Effector memory CD8-positive, alpha-beta T cell (primary cell): ENCODE measurements at regions not wholly inside any gene's neighbourhood (a gene's known extent, or its start where the extent isn't known, plus 50 kb on each side); places are given as distances from the start of the nearest gene placed in this dataset.
A peak's percentile ranks its signal among the peaks of the same experiment; 100 is the strongest.

Source experiments
- ATAC-seq: fragments of 150-1000 bp; cut with Tn5 transposase; replicated peaks from 2 replicates; pipeline ENCODE4 v1.10.0; 2021; ENCODE audit warnings: mild to moderate bottlenecking, moderate library complexity
- DNase-seq, 3 experiments: peaks; one replicate each; pipeline ENCODE4 v3.0.0; 2021
- H3K27ac Mint-ChIP-seq, 2 donors: one replicate each; pipeline ENCODE4 v1.8.0; 2022; ENCODE audit warnings: mild to moderate bottlenecking in 2 of 2, mixed read lengths in 2 of 2, moderate library complexity in 2 of 2
- H3K27me3 Mint-ChIP-seq, 2 donors: one replicate each; pipeline ENCODE4 v1.8.0; 2022; ENCODE audit warnings: mixed read lengths in 2 of 2
- H3K36me3 Mint-ChIP-seq: one replicate; pipeline ENCODE4 v1.8.0; 2022; ENCODE audit warnings: mild to moderate bottlenecking, moderate library complexity, mixed read lengths; ENCODE audit not compliant: insufficient read depth
- H3K4me1 Mint-ChIP-seq, 2 donors: one replicate each; pipeline ENCODE4 v1.8.0; 2022; ENCODE audit warnings: low read depth in 2 of 2, mixed read lengths in 2 of 2
- H3K4me3 Mint-ChIP-seq, 2 donors: one replicate each; pipeline ENCODE4 v1.8.0; 2022; ENCODE audit warnings: mild to moderate bottlenecking in 2 of 2, mixed read lengths in 2 of 2, moderate library complexity in 2 of 2
- H3K9me3 Mint-ChIP-seq, 2 donors: one replicate each; pipeline ENCODE4 v1.8.0; 2022; ENCODE audit warnings: mixed read lengths in 2 of 2

DNA sequence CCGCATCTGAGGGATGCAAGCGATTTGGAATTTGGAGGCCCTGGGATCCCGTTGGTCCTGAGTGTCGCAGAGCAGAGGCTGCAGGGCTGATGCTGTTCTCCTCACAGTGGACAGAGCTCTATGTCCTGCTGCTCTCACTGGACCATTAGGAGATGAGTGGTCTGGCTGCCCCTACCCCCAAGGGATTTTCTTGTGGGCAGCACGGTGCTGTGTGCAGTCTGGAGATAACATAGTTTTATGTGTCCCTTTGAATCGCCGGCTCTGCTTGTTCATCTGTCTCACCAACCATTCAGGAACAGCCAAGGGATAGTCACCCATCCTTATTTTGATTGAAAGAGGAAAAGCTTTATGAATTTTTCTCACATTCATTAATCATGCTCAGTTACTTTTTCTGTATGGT lies 49.9 kb downstream of the CHRM3 start:
- Mint-ChIP-seq H3K36me3 (no peaks in the 10 kb centered on the region), H3K27ac (no peak overlapping the region), H3K9me3 (no peaks in the 10 kb centered on the region), H3K4me3 (no peak overlapping the region), H3K27me3 (peaks cover 5 to 13% of the 10 kb centered on the region in 2 donors), H3K4me1 (no peaks in the 10 kb centered on the region)
- DNase-seq (no peak), ATAC-seq (no peak)

DNA sequence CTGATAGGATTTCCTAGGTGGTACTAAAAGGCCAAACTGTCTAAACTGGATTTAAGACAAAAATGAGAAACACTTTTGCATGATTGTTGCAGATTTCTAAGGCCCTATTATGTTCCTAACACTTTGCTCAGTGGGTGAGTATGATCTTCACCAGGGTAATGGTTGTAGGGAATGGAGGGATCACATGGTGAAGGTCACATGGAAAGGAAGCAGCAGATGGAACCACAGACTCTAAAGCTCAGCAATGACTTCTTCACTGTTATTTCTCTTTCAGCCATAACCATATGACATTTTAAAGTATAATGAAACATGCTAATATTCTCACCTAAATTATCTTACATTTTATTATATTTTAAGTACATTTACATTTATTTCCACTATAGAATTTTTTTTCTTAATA lies 51.5 kb downstream of the CHRM3 start:
- Mint-ChIP-seq H3K27ac (no peak overlapping the region), H3K9me3 (no peaks in the 10 kb centered on the region), H3K4me3 (no peak overlapping the region), H3K27me3 (peaks cover 5 to 13% of the 10 kb centered on the region in 2 donors), H3K36me3 (no peaks in the 10 kb centered on the region), H3K4me1 (no peaks in the 10 kb centered on the region)
- ATAC-seq (no peak), DNase-seq (no peak)

DNA sequence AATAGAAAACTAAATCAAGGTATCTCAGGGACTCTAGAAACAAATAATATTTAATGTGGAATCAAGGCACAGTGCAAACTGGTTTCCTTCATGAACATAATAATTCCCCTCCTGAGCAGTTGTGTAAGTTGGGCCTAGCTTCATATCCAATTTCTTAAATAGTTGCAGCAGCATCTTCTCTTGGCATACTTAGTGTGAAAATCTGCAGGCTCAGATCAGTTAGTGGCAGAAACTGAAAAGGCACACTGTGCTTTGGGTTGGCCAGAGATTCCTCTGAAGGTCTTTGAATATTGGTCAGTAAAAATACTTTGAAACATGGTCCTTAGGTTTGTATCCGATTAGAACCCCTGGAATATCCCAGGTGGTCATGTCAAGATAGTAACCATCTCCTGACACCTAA lies 52.5 kb downstream of the CHRM3 start:
- Mint-ChIP-seq H3K9me3 (no peaks in the 10 kb centered on the region), H3K4me1 (no peaks in the 10 kb centered on the region), H3K27me3 (peaks cover 5 to 10% of the 10 kb centered on the region in 2 donors), H3K4me3 (no peak overlapping the region), H3K36me3 (no peaks in the 10 kb centered on the region), H3K27ac (no peak overlapping the region)
- no peak for ATAC-seq
- DNase-seq: no peak

DNA sequence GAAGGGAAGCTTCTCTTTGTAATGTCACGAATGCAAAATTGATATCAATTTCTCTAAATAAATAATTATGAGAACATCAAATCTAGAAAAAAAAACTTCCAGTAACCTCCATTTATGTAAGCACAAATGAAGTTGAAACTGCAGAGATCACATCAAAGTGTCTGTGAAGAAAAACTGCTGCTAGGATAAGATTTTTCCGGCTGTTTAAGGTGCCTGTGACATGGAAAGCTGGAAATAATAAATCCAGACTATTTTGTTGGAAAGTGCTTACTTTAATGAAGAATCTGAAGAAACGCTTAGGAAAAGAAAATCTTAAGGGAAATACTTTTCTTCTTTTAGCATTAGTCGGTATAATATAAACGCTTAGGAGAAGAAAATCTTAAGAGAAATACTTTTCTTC lies 57.0 kb downstream of the CHRM3 start:
- no peak for ATAC-seq
- peaks cover 0 to 5% of the 10 kb centered on the region in 2 donors for H3K27me3 Mint-ChIP-seq
- H3K27ac Mint-ChIP-seq: no peak overlapping the region
- peaks cover 0 to 2% of the 10 kb centered on the region in 2 donors for H3K9me3 Mint-ChIP-seq
- no peaks in the 10 kb centered on the region for H3K4me1 Mint-ChIP-seq
- H3K4me3 Mint-ChIP-seq: no peak overlapping the region
- no peaks in the 10 kb centered on the region for H3K36me3 Mint-ChIP-seq
- DNase-seq: no peak

DNA sequence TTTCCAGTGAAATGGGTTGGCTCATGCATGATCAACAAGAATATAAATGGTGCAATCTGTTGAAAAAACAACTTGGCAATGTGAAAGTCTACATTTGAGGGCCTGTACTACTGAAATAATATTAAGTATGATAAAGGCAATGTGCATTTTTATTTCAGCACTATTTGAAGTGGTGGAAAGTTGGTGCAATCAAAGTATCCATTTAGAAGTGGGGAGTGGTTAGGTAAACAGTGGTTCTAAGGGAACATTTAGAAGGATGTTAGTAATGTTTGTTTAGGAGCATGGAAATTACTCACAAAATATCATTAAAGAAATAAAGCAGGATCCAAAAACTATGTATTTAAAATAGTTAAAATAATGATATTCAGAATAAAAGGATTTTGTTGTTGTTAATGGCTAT lies 60.2 kb downstream of the CHRM3 start:
- H3K27ac Mint-ChIP-seq: no peak overlapping the region
- H3K27me3 Mint-ChIP-seq: no peaks in the 10 kb centered on the region
- H3K4me1 Mint-ChIP-seq: no peaks in the 10 kb centered on the region
- ATAC-seq (no peak), DNase-seq (no peak)
- no peaks in the 10 kb centered on the region for H3K36me3 Mint-ChIP-seq
- no peak overlapping the region for H3K4me3 Mint-ChIP-seq
- H3K9me3 Mint-ChIP-seq: peaks cover 0 to 2% of the 10 kb centered on the region in 2 donors

DNA sequence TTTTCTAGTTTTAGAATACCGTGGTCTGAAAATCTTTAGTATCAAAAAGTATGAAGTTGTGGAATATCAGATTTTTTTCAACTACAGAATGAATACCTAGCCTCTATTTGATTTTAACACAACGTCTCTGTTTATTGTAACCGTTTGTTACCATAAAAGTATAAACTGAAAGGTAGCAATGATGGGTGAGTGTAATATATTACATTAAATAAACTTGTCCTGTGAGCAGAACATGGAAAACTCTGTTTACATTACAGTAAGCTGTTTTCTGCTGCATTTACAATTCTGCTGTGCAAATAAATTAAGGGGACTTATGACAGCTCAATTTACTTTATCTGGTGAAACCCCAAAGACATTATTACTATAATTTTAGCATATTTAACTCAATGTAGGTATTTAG lies 62.5 kb downstream of the CHRM3 start:
- no peaks in the 10 kb centered on the region for H3K27me3 Mint-ChIP-seq
- DNase-seq (no peak), ATAC-seq (no peak)
- no peaks in the 10 kb centered on the region for H3K4me1 Mint-ChIP-seq
- no peak overlapping the region for H3K27ac Mint-ChIP-seq
- no peaks in the 10 kb centered on the region for H3K36me3 Mint-ChIP-seq
- H3K9me3 Mint-ChIP-seq: peaks cover 0 to 2% of the 10 kb centered on the region in 2 donors
- H3K4me3 Mint-ChIP-seq: no peak overlapping the region

DNA sequence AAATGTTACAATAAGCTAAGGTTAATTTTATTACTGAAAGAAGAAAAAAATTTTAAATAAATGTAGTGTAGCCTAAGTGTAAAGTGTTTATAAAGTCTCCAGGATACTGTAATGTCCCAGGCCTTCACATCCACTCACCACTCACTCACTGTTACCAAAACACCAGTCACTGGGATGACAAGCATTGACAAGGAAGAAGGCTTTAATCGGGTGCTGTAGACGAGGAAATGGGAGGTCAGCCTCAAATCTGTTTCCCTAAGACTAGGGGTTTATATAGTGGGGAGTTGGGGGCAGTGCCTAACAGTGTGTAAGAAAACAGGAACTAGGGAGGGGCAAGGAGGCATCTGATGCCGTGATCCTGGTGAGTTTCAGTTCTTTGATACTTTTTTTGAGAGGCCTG lies 69.4 kb downstream of the CHRM3 start:
- H3K4me3 Mint-ChIP-seq: no peak overlapping the region
- H3K27ac Mint-ChIP-seq: no peak overlapping the region
- no peaks in the 10 kb centered on the region for H3K36me3 Mint-ChIP-seq
- H3K9me3 Mint-ChIP-seq: peaks cover 0 to 2% of the 10 kb centered on the region in 2 donors
- H3K4me1 Mint-ChIP-seq: peaks cover 1 to 4% of the 10 kb centered on the region in 2 donors
- no peak for ATAC-seq
- no peaks in the 10 kb centered on the region for H3K27me3 Mint-ChIP-seq
- no peak for DNase-seq

DNA sequence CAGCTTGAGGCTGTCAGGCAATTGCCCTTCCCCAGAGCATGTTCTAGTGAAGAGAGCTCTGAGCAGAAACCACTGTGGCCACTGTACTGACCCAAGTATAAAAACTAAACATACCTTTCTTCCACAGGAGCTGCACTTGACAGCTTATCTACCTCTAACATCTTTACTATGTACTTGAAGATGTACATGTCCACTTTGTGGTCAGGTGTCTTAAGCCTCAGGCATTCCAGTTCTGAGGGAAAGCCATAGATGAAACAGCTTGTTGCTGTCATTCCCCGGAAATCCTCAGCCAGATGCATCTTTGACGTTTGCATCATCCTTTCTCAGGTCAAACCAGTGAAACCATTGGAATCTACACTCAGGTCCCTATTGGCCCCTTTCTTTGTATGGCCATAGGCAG lies 70.4 kb downstream of the CHRM3 start:
- DNase-seq: no peak
- no peak overlapping the region for H3K4me3 Mint-ChIP-seq
- H3K4me1 Mint-ChIP-seq: peaks cover 1 to 4% of the 10 kb centered on the region in 2 donors
- H3K36me3 Mint-ChIP-seq: no peaks in the 10 kb centered on the region
- no peak overlapping the region for H3K27ac Mint-ChIP-seq
- no peak for ATAC-seq
- H3K27me3 Mint-ChIP-seq: no peaks in the 10 kb centered on the region
- peaks cover 0 to 2% of the 10 kb centered on the region in 2 donors for H3K9me3 Mint-ChIP-seq

DNA sequence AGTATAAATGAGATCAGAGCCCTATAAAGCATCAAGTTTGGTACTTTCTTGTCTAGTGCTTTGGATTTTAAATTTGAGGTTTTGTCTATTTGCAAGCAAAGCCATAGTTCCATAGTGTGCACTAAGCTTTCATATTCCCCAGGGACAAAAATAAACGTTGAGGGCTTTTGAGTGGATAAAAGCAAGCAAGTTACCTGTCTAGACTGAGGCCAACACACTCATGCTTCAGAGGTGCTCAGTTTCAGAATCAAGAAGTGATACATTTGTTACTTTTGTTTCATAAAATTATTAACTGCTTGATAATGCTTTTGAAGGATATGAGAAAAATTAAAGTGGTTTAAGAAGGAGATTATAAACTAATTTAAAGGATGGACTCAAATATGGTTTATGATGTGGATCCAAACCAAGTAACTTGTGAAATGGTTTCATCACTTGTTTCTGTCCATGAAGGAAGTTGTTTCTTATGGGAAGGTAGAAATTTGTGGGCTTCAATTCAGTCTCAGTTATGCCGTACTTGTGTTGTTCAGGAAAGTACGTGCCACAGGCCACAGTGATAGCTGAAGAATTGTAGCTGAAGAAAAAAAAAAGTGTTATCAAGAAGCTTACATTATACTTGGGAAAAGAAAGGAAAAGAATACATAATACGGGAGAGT lies 71.2 kb downstream of the CHRM3 start:
- Mint-ChIP-seq H3K36me3 (no peaks in the 10 kb centered on the region), H3K27ac (peak overlapping the region in 1 of 2 donors; percentile 25), H3K4me1 (peaks cover 1 to 4% of the 10 kb centered on the region in 2 donors), H3K9me3 (peaks cover 0 to 2% of the 10 kb centered on the region in 2 donors), H3K27me3 (no peaks in the 10 kb centered on the region), H3K4me3 (no peak overlapping the region)
- DNase-seq (no peak), ATAC-seq (no peak)

DNA sequence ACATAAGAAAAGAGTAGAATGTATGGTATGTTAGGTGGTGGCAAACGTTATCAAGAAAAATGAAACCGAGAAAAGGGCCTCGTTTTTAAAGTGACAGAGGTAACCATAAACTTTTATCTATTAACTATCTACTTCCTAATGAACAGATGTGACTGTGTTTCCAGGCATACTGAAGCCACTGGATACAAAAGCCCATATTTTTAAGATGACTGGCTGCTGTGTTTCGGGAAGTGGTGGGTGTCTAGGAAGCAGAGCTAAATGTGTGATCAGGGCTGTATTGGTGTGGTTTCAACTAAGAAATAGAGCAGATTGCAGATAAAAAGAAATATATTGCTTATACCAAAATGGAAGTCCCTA lies 71.8 kb downstream of the CHRM3 start:
- Mint-ChIP-seq H3K27ac (peak overlapping the region in 1 of 2 donors; percentile 25), H3K4me3 (no peak overlapping the region), H3K36me3 (no peaks in the 10 kb centered on the region), H3K27me3 (no peaks in the 10 kb centered on the region), H3K4me1 (peaks cover 1 to 4% of the 10 kb centered on the region in 2 donors), H3K9me3 (peaks cover 0 to 2% of the 10 kb centered on the region in 2 donors)
- ATAC-seq (no peak), DNase-seq (no peak)

DNA sequence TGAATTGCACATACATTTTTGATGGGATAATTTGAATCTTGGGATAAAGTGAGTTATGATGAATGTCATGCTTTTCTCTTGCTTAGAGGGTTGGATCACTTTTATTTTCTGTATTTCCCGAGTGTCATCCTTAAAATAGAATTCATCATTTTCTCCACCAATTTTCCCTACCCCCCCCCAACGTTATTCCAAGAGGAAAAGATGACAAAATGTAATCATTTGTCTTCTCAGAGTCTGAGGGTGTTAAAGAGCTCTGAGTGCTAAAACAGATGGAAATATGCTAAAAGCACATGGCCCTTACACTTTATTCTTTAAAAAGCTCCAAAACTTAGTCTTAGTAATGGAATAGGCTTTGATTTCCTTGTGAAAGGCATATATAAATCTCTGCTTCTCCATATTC lies 81.4 kb downstream of the CHRM3 start:
- ATAC-seq (no peak), DNase-seq (no peak)
- Mint-ChIP-seq H3K4me1 (no peaks in the 10 kb centered on the region), H3K36me3 (no peaks in the 10 kb centered on the region), H3K4me3 (no peak overlapping the region), H3K27ac (no peak overlapping the region), H3K27me3 (peaks cover 0 to 7% of the 10 kb centered on the region in 2 donors), H3K9me3 (no peaks in the 10 kb centered on the region)

DNA sequence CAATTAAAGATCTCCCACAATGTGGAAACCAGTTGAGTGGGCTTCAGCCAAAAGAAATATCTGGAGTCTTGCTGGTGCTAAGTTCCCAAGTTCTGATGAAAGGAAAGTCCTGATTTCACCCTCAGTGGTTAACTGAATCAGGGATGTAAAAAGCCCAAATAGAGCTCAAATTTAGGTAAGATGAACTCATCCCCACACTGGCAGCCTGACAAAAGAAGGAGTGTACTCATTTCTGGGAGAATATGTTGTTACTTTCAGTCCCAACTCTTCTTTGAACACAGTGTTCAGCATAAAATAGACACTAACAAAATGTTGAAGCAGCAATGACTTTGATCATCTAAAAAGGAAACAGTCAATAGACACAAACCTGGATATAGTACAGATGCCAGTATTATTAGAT lies 91.7 kb downstream of the CHRM3 start:
- no peak for ATAC-seq
- no peak for DNase-seq
- Mint-ChIP-seq H3K36me3 (no peaks in the 10 kb centered on the region), H3K27me3 (no peaks in the 10 kb centered on the region), H3K27ac (no peak overlapping the region), H3K4me3 (no peak overlapping the region), H3K4me1 (no peaks in the 10 kb centered on the region), H3K9me3 (peaks cover 0 to 3% of the 10 kb centered on the region in 2 donors)

DNA sequence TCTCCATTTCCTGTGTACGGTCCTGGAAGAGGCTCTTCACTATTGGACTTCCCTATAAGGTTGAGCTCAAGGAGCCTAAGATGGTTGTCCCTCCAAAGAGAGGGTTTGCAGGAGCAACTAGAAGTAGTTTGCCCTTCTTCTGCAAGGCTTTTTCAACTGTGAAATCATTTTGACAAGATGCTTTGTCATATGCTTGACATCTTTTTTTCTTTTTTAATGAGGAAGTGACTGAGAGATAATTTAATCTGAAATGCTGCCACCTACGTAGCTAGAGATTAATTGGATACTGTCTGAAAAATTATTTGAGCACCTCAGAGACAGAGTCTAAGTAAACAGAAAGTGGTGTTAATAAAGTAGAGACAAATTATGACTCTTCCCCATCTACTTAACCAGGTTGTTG lies 97.0 kb downstream of the CHRM3 start:
- no peaks in the 10 kb centered on the region for H3K4me1 Mint-ChIP-seq
- H3K27ac Mint-ChIP-seq: no peak overlapping the region
- peaks cover 0 to 10% of the 10 kb centered on the region in 2 donors for H3K27me3 Mint-ChIP-seq
- H3K36me3 Mint-ChIP-seq: no peaks in the 10 kb centered on the region
- ATAC-seq (no peak), DNase-seq (no peak)
- no peak overlapping the region for H3K4me3 Mint-ChIP-seq
- peaks cover 0 to 2% of the 10 kb centered on the region in 2 donors for H3K9me3 Mint-ChIP-seq

DNA sequence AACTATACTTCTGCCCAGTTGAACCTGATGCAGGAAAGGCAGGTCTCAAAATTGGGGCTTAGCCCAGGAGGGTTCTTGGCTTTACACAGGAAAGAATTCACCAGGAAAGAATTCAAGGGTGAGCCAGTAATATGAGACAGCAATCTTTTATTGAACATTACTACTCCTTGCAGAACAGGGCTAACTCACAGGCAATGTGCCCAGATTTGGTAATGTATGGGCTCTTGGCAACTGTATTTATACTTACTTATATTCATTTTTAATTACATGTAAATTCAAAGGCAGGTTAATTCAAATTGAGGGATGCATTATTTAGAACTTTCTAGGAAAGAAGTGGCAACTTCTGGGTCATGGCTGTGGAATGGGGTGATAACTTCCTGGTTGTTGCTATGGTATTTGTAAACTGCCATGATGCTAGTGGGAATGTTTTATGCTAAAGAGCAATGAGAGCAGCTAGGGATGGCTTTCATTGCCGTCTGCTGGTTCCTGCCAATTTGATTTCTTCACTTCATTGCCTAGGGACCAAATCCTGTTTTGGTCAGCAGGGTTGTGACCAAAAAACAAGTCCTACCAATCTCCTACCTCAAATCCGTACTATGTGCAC lies 107.5 kb downstream of the CHRM3 start:
- ATAC-seq (no peak), DNase-seq (no peak)
- H3K27ac Mint-ChIP-seq: no peak overlapping the region
- peaks cover 0 to 14% of the 10 kb centered on the region in 2 donors for H3K27me3 Mint-ChIP-seq
- peaks cover 0 to 3% of the 10 kb centered on the region in 2 donors for H3K9me3 Mint-ChIP-seq
- H3K36me3 Mint-ChIP-seq: no peaks in the 10 kb centered on the region
- H3K4me3 Mint-ChIP-seq: no peak overlapping the region
- no peaks in the 10 kb centered on the region for H3K4me1 Mint-ChIP-seq
